ENCODE measurements at regions not wholly inside any gene's neighbourhood (a gene's known extent, or its start where the extent isn't known, plus 50 kb on each side); places are given as distances from the start of the nearest gene placed in this dataset.

- H3K4me3 ChIP-seq (ENCODE audit: low read depth, low read length) = no peak overlapping the region
- TF ChIP-seq CTCF (IDR thresholded peaks at IDR 0.05; ENCODE audit: borderline replicate concordance, insufficient read depth, low read depth, low read length) = no peak
Measured at GRCh38 chr1:224506141-224506814, 71.7 kb upstream of the WDR26 start.

DNA sequence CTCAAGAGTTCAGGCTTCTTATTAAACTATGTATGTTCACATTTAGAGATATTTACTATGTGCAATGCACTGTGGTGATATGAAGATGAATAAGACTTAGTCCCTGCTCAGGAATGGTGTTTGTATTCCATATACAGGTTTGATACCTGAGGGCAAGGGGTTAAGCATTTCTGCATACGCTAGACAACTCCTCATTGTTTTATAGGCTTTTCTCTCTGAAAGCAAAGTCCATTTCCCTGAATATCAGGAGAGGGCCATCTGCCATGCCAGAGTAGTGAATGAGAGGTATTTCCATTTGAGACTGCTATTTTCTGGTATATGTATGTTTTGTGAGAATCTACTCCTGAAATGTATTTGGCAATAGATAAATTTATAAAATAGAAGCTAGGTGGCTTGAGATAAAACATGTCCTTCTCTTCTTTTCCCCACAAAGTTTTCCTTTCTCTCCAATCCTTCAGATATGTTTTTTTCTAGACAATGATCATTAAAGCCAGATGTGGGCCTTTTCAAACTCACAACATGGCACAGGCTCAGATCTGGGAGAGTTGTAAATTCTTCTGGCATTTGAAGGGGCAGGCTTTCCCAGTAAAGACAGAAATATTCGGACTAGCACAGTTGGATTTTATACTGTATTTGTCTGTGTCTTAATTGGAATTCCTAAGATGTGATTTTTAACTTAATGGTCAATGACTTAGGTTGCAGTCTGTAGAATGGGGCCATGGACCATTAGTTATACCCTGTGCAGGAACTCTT lies 73.3 kb upstream of the WDR26 start:
- H3K4me3 ChIP-seq (ENCODE audit: low read depth, low read length) = no peak overlapping the region
- no peak for TF ChIP-seq CTCF (IDR thresholded peaks at IDR 0.05; ENCODE audit: borderline replicate concordance, insufficient read depth, low read depth, low read length)

DNA sequence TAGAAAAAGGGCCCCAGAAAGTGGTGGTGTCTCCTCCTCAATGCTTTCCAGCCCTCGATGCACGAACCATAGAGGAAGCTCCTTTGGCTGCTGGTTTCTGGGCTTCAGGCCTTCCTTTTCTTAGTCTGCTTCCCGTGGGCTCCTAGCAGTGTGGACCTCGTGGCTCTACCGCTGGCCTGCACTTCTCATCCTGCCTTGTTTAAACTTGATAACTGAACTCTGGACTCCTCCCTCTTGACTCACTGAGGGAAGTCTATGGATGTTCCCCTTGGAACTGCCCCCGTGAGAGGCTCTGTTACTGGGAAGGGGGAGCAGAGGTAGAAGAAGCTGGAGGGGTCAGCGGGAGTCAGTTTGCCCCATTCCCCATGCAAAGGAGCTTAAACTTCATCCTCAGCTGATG lies 75.3 kb upstream of the WDR26 start:
- TF ChIP-seq CTCF (IDR thresholded peaks at IDR 0.05; ENCODE audit: borderline replicate concordance, insufficient read depth, low read depth, low read length) = no peak
- H3K4me3 ChIP-seq (ENCODE audit: low read depth, low read length) = no peak overlapping the region

- TF ChIP-seq CTCF (IDR thresholded peaks at IDR 0.05; ENCODE audit: borderline replicate concordance, insufficient read depth, low read depth, low read length) = no peak
- no peak overlapping the region for H3K4me3 ChIP-seq (ENCODE audit: low read depth, low read length)
Measured at GRCh38 chr1:224510880-224511645, 76.5 kb upstream of the WDR26 start.

DNA sequence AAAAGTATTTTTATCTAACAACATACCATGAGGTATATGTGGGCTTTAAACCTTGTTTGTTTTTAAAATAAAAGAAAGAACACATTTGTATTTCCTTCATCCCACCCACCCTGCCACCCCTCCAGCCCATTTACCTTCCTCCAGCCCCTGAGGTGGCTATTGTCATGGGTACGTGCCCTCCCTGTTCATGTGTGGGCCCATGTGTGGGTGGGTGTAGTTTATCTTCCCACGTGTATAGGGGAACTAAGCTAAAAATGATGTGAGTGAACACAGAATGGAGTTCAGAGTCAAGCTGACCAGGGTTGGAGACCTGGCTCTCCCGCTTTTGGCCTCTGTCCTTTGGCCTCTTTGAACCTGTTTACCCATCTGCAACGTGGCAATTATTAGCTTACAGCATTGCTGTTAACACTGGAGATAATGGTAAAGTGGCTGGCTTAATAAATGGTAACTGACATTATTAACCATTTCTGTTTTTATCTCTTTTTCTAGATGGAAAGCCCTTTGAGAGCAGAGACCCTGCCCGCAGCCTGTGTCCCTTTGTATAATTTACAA lies 78.1 kb upstream of the WDR26 start:
- no peak for TF ChIP-seq CTCF (IDR thresholded peaks at IDR 0.05; ENCODE audit: borderline replicate concordance, insufficient read depth, low read depth, low read length)
- no peak overlapping the region for H3K4me3 ChIP-seq (ENCODE audit: low read depth, low read length)

DNA sequence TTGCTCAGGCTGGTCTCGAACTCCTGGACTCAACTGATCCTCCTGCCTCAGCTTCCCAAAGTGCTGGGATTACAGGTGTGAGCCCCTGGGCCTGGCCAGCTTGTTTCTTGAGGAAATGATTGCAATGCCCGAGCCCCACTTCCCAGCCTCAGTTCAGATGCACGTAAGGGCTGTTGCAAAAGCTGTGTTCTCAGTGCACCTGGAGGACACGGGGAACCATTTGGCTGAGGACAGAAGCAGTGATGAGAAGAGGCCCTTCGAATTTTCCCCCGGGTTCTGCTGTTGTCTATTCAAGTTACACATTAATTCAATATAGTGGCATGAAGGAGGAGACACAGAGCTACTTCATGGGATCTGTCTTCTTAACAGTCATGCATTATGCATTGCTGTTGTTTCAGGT lies 78.8 kb upstream of the WDR26 start:
- H3K4me3 ChIP-seq (ENCODE audit: low read depth, low read length) = no peak overlapping the region
- no peak for TF ChIP-seq CTCF (IDR thresholded peaks at IDR 0.05; ENCODE audit: borderline replicate concordance, insufficient read depth, low read depth, low read length)

Measured in GM12875 (cell line).